GM18520 (cell line): ENCODE measurements at regions not wholly inside any gene's neighbourhood (a gene's known extent, or its start where the extent isn't known, plus 50 kb on each side); places are given as distances from the start of the nearest gene placed in this dataset.

ENCODE experiments used
- ATAC-seq: cut with Tn5 transposase; IDR thresholded peaks from one replicate; pipeline ENCODE4 v1.9.1; 2021; ENCODE audit not compliant: unreplicated experiment

- ATAC-seq = no peak
These were observed 327.5 kb upstream of the ZMIZ1 start for GRCh38 chr10:78740976-78741915.

GRCh38 chr10:78742406-78742729 lies 326.4 kb upstream of the ZMIZ1 start:
- no peak for ATAC-seq

DNA sequence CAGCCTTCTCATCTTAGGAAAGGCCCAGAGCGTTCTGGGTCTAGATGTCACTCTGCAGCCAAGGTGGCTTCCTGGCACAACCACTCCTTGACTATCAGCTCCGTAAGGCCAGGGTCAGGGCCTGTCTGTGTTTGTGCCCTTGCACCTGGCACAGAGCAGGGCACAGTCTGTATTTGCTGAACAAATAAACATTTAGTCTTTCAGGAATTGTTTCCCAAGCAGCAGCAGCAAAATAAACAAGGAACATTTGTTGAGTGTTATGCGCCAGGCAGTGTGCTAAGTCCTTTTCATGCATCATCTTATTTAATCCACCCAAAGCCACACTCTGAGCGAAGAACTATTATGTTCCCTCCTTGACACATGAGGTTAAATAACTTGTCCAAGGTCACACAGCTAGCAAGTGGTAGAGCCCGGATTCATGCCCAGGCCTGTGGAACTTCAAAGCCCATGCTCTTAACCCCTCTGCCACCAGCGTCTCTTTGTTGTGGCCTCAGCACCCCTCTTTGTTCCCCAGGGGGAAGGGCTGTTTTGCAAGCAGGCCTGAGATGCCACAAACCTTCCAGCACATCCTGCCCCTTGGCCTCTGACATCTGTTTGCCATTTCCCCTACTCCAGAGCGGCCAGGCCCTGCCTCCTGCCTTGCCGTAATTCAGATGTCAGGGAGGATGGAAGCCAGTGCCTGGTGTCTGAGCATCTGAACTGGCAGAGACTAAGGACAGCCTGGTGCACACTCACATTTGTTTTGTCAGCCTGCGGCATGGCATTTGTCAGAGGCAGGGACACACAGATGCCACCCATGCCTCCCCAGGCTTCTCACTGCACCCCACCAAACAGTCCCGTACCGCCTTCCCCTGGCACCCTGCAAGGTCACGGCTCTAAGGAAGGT lies 325.8 kb upstream of the ZMIZ1 start:
- no peak for ATAC-seq

DNA sequence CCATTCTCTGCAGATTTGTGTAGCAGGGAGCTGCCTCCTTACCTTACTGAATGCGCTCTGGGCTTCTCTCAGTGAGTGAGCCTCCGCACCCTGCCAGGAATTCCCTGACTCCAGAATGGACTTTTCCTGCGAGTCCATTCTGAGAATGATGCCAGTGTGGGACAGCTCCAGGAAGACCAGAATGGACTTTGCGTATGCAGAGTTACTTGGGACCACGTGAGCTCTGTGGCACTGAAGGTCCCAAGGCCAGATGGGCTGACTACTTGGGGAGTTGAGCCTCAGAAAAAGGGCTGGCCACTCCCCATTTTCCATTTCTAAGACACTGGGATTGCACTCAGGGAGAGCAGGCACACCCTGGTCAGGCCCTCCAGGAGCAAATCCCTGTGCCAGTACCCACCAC lies 324.7 kb upstream of the ZMIZ1 start:
- ATAC-seq = no peak

GRCh38 chr10:78744491-78745090 lies 324.2 kb upstream of the ZMIZ1 start:
- no peak for ATAC-seq

GRCh38 chr10:78745441-78745840 lies 323.3 kb upstream of the ZMIZ1 start:
- ATAC-seq = no peak

DNA sequence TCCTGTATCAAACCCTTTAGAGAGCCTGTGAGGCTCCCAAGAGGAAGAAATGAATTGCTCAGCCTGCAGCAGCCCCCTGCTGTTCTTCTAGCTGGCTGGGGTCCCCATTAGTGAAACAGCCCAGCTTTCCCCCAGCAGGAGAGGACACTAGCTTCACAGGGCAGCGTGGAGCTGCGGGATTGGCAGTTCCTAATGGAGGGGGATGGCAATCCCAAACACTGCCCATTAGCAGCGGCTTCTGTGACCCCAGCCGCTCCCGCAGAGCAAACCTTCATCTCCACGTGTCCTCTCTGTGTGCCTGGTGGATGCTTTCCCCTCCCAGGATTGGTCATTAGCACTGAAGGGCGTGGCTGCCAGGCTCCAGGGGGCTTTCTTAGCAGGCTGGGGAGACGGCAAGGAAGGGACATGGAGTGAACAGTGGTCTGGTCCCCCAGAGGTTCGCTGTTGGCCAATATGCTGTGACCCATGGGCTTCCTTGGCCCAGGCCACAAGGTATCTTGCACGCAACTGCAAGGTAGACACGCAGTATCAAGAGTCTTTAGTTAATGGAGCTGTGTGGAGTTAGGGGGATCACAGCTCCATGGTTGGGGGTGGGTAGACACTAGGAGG lies 322.5 kb upstream of the ZMIZ1 start:
- ATAC-seq = no peak

- no peak for ATAC-seq
These were observed 321.1 kb upstream of the ZMIZ1 start for GRCh38 chr10:78747401-78748234.

GRCh38 chr10:78748235-78748533 lies 320.6 kb upstream of the ZMIZ1 start:
- ATAC-seq = no peak

DNA sequence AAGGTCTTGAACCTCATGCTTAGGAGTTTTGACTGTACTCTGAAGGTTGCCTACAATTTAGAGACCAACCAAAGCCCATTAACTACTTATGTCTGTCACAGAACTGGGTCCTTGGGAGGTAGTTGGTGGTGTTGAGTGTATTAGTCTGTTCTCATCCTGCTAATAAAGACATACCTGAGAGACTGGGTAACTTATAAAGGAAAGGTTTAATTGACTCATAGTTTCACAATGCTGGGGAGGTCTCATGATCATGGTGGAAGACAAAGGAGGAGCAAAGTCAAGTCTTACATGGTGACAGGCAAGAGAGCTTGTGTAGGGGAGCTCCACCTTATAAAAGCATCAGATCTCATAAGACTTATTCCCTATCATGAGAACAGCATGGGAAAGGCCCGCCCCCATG lies 319.6 kb upstream of the ZMIZ1 start:
- no peak for ATAC-seq

GRCh38 chr10:78749898-78750297 lies 318.9 kb upstream of the ZMIZ1 start:
- ATAC-seq = no peak

DNA sequence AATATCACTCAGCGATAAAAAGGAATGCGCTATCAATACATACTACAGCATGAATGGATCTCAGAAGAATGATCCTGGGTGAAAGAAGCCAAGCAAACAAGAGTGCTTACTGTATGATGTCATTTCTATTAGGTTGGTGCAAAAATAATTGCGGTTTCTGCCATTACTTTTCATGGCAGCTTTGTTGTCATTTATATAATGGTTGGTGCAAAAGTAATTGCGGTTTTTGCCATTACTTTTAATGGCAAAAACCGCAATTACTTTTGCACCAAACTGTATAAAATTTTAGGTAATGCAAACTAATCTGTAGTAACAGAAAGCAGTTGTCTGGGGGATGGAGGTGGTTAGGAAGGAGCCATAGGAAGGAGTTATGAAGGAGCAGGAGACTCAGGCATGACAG lies 318.3 kb upstream of the ZMIZ1 start:
- no peak for ATAC-seq

DNA sequence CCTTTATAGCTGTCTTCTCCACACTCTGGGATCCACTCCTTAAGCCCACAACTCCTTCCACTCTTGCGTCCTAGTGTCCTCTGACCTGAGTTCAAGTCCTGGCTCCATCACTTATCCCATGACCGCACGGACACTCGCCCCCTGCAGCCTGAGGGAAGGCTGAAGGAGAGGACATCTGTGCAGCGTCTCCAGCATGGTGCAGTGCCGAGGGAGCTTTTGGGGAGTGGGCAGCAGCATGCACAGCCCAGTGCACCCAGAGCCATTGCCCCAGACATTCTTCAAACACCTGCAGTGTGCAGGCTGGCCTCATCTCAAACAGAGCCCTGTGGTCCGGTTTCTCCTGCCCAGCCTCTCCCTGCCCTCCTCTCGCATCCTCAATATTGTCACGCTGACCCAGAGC lies 317.1 kb upstream of the ZMIZ1 start:
- no peak for ATAC-seq

DNA sequence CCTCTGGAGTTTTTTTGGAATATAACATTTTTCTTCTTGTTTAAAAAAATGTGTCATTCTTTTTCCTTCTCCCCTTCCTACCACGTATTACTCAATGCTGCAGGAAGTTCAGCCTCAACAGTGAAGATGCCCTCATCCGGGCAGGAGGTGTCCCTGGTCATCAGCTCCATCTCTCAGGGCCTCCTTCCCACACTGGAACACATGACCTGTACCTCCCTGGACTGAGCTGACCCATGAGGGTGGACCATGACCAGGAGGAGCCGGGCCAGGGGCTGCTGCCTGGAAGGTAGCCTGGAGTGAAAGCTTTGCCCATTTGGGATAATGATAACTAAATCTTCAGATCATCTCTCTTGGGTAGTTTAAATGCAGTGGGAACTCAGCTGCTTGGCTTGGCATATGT lies 316.5 kb upstream of the ZMIZ1 start:
- ATAC-seq = no peak

DNA sequence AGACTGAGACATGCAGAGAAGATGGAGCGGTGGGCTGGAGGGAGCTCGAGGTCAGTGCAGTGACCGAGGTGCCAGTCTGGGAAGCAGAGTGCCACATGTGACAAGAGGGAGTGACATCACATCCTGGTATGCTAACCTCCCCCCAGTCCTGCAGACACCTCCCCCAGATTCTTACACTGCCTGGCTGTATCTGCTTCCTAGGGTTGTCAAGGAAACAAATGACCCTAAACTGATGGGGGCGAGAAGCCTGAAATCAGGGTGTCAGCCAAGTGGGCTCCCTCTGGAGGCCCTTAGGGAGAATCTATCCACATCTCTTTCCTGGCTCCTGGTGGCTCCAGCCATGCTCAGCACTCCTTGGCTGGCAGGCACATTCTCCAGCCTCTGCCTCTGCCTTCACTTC lies 316.1 kb upstream of the ZMIZ1 start:
- no peak for ATAC-seq

GRCh38 chr10:78754269-78755062 lies 314.3 kb upstream of the ZMIZ1 start:
- no peak for ATAC-seq

- ATAC-seq = no peak
These were observed 313.6 kb upstream of the ZMIZ1 start for GRCh38 chr10:78755063-78755701.

DNA sequence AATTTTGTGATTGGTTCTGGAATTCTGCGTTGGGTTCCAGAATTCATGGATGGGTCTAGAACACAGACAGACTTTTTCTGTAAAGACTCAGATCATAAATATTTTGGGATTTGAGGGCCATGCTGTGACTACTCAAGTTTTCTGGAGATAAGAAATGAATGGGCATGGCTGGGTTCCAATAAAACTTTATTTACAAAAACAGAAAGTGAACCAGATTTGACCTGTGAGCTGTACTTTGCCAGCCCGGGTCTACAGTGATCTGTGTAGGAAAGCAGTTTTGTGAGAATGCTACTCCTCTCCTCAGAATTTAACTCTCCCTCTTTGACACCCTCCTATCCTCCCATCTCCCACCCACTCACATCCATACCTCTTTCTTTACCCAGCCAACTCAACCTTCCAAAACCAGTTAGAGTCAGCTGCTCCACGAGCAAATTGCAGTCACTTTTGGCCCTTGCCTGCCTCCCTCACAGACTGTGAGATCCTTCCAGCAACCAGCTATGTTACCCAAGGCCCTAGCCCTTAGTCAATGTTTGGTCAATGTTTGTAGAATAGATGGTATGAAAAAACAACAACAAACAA lies 312.8 kb upstream of the ZMIZ1 start:
- ATAC-seq = no peak
